Right forelimb (tissue), 1 donor: ENCODE measurements at regions not wholly inside any gene's neighbourhood (a gene's known extent, or its start where the extent isn't known, plus 50 kb on each side); places are given as distances from the start of the nearest gene placed in this dataset.
"Not testable (repeated sequence)": the region's sequence is repeated elsewhere in the genome, so short reads cannot be mapped to it uniquely, and the experiment has no call there.

ENCODE experiments used
- DNase-seq: peaks from one replicate; pipeline ENCODE4 v3.0.0-alpha.2; 2018

GRCh38 chr2:199216253-199216652 is 241.5 kb downstream of the SATB2 start:
- no peak for DNase-seq

GRCh38 chr2:199207011-199207410 is 250.7 kb downstream of the SATB2 start:
- DNase-seq: no peak

GRCh38 chr2:199206536-199206935 is 251.2 kb downstream of the SATB2 start:
- DNase-seq: no peak

- no peak for DNase-seq
Observed at GRCh38 chr2:199202964-199203363, 254.8 kb downstream of the SATB2 start.

- DNase-seq: no peak
Observed at GRCh38 chr2:199201539-199201938, 256.2 kb downstream of the SATB2 start.

- no peak for DNase-seq
Observed at GRCh38 chr2:199199797-199200196, 257.9 kb downstream of the SATB2 start.

- no peak for DNase-seq
Observed at GRCh38 chr2:199197448-199197847, 260.3 kb downstream of the SATB2 start.

- DNase-seq: no peak
Observed at GRCh38 chr2:199196686-199197085, 261.1 kb downstream of the SATB2 start.

- no peak for DNase-seq
Observed at GRCh38 chr2:199195927-199196502, 261.7 kb downstream of the SATB2 start.

GRCh38 chr2:199191461-199191860 is 266.3 kb downstream of the SATB2 start:
- no peak for DNase-seq

GRCh38 chr2:199189229-199189628 is 268.5 kb downstream of the SATB2 start:
- no peak for DNase-seq

- DNase-seq: no peak
Observed at GRCh38 chr2:199186301-199186751, 271.4 kb downstream of the SATB2 start.

- DNase-seq: not testable (repeated sequence)
Observed at GRCh38 chr2:199185174-199185573, 272.6 kb downstream of the SATB2 start.

GRCh38 chr2:199163613-199164458 is 293.9 kb downstream of the SATB2 start:
- no peak for DNase-seq

- DNase-seq: no peak
Observed at GRCh38 chr2:199160677-199161465, 296.9 kb downstream of the SATB2 start.

- no peak for DNase-seq
Observed at GRCh38 chr2:199160081-199160480, 297.7 kb downstream of the SATB2 start.

GRCh38 chr2:199148076-199148845 is 309.5 kb downstream of the SATB2 start:
- no peak for DNase-seq

GRCh38 chr2:199147216-199147615 is 310.5 kb downstream of the SATB2 start:
- no peak for DNase-seq

- DNase-seq: no peak
Observed at GRCh38 chr2:199144546-199144945, 313.2 kb downstream of the SATB2 start.

GRCh38 chr2:199144036-199144435 is 313.7 kb downstream of the SATB2 start:
- no peak for DNase-seq

- no peak for DNase-seq
Observed at GRCh38 chr2:199136681-199137080, 321.1 kb downstream of the SATB2 start.

GRCh38 chr2:199136242-199136641 is 321.5 kb downstream of the SATB2 start:
- DNase-seq: no peak

- DNase-seq: no peak
Observed at GRCh38 chr2:199131876-199132275, 325.9 kb downstream of the SATB2 start.
